Testis (tissue), 2 donors: ENCODE measurements at regions not wholly inside any gene's neighbourhood (a gene's known extent, or its start where the extent isn't known, plus 50 kb on each side); places are given as distances from the start of the nearest gene placed in this dataset.
"Not testable (repeated sequence)": the region's sequence is repeated elsewhere in the genome, so short reads cannot be mapped to it uniquely, and the experiment has no call there.

Source experiments
- CTCF ChIP-seq, 3 experiments: fragments of 450-650 bp in 2 of 3; fragments of 200-600 bp in 1 of 3; sonication (generic) in 1 of 3; IDR thresholded peaks; one replicate each; pipeline ENCODE4 v1.5.1; 2016 to 2019; ENCODE audit warnings: antibody characterized with exemption in 3 of 3, mild to moderate bottlenecking in 2 of 3, moderate library complexity in 1 of 3
- POLR2A ChIP-seq: fragments of 450-650 bp; IDR thresholded peaks from one replicate; pipeline ENCODE4 v1.6.1; 2017; ENCODE audit warnings: antibody characterized with exemption, mild to moderate bottlenecking, moderate library complexity

- not testable (repeated sequence) for TF ChIP-seq CTCF (IDR thresholded peaks at IDR 0.05); POLR2A
Observed at GRCh38 chr2:242104202-242104956, 234.8 kb downstream of the RTP5 start.
